ENCODE measurements at regions not wholly inside any gene's neighbourhood (a gene's known extent, or its start where the extent isn't known, plus 50 kb on each side); places are given as distances from the start of the nearest gene placed in this dataset.
A peak's percentile ranks its signal among the peaks of the same experiment; 100 is the strongest.
"Not testable (repeated sequence)": the region's sequence is repeated elsewhere in the genome, so short reads cannot be mapped to it uniquely, and the experiment has no call there.

DNA sequence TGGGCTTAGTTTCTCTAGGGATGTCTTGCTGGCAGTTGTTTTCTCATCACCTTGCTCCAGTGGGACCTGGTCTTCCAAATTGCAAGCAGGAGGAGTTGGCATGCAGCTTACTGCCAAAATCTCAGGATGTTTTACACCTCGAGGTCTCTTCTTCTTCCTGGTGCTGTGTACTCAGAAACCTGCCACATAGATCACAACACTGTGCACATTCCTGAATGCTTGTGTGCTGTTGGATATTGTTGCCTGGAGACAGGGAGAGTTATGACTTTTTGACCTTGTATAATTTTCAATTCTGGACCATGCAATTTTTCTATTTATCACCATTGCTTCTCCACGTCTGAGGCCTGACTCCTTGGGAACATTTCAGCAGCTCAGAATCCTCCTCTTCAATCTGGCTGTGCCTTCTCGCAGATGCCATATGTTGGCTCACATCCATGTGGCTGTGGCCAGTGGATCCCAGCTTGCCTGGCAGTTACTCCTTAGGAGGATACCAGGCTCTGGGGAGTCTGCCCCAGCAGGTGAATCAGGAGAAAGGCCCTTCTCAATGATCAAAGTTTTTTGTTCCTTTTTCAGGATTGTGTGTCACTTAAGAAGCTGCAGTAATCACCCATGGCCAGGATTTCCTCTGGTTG, 489.3 kb downstream of the TSN start:
- no peak for DNase-seq

DNA sequence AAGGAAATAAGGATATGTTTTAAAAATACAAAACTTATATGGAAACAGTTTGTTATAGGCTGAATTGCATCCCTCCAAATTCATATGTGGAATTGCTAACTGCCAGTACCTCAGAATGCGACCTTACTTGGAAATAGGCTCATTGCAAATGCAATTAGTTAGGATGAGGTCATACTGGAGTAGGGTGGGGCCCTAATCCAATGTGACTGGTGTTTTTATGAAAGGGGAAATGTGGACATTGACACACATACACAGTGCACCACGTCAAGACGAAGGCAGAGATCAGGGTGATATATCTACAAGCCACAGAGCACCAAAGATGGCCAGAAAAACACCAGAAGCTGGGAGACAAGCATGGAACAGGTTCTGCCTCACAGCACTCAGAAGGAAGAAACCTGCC, 494.2 kb downstream of the TSN start:
- no peak for DNase-seq

DNA sequence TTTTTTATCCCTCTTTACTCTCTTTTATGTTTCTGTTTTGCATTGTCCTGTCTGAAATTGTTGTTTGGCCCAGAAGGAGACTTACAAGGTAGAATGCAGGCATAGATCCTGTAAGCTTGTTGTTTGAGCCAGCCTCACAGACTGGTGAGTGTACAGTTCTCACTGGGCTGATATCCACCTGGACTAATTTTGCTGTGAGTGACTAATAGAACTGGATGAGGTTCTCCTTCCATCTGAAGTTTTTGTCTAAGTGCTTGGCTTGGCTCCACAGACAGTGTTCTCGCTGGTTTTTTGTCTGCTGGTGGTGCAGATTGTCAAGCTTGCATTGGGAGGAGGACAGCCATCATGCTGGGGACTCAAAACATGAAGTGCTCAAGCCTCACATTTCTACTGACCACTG, 495.7 kb downstream of the TSN start:
- DNase-seq: no peak

DNA sequence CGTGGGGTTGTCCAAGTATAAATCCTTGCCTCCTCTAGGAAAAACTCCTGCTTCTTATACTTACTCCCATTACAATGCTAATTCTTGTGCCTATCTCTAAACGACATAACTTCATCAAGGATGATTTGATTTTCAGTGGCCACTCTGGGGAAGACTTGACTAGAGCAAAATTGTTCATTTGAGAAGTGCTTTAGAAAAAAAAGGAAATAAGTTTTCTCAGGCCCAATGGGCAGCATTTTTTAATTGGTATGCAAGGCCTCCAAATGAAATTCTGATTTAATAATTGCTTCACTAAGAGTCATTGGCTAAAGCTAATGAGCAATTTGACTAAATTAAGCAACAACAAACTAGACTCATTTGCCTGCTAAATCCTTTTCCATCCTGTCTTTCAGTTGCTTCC, 496.1 kb downstream of the TSN start:
- no peak for DNase-seq

DNA sequence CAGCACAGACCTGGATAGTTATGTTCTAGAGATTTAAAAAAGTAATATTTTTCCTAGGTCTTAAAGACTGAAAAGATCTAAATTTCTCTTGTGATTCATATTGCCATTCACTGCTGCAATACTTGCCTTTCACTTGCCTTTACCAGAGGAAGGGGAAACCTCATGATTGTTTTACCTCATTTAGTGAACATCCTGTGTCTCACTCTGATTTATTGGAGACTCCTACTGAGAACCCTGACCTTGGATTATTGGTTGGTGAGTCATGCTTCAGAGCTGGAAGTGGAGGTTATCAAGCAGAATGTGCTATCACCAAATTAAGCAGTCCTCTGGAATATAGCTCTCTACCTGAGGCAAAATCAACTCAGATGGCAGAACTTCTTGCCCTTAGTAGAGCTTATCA, 500.5 kb downstream of the TSN start:
- no peak for DNase-seq

DNA sequence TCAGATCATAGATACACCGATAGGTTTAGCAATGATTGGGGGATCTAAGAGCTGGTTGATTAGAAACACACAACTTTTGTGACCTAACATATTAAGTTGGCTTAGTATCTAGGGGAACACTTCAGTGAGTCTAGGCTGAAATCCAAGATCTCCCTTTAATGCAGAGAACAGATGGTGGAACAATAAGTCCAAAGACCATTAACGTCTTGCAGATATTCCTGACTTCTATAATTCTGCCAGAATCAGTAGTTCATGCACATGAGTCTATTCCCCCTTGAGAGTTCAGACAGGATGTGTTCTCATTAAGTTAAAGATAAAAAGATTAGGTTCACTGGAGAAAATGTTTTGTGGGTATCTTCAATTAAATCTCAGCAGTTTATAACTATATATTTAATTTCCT, 506.5 kb downstream of the TSN start:
- DNase-seq: no peak

DNA sequence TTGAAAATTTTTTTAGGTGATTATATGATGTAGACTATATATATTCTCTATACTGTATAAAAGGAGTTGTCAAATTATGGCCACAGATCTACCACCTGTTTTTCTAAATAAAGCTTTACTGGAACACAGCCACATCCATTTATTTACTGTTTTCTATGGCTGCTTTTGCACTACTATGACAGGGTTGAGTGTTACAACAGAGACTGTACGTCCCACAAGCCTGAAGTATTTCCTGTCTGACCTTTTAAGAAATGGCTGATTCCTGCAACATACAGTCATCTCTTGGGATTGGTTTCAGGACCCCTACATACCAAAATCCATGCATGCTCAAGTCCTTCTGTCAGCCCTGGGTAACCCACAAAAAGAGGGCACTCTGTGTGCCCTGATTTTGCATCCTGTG, 508.3 kb downstream of the TSN start:
- no peak for DNase-seq

DNA sequence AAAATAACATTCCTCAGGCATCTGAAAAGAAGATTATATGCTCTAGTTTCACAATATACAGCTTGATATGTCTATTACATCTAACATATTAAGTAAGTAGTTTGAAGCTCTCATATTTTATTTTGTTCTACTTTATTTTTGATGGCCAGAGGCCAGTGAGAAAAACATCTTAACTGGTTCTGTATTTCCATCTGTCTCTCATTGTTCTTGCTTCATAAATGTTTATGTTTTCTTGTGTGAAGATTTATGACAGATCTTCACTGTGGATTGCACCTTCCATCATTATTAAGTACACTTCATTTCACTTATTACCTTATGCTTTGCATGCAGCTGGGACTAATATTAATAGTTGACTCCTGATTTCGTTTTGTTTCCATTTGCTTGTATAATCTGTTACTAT, 511.2 kb downstream of the TSN start:
- DNase-seq: no peak

DNA sequence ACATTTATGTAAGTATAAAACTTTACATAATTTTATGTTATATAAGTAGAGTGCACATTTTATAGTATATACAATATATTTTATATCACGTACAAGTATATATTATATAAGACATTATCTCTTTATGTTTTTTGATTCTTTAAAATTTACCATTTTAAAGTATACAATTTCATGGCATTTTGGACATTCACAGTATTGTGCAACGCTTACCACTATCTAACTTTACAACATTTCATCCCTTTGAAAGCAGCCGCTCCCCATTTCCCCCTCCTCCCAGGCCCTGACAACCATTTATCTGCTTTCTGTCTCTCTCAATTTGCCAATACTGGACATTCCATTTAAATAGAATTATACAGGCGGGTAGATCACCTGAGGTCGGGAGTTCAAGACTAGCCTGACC, 512.5 kb downstream of the TSN start:
- DNase-seq: no peak

DNA sequence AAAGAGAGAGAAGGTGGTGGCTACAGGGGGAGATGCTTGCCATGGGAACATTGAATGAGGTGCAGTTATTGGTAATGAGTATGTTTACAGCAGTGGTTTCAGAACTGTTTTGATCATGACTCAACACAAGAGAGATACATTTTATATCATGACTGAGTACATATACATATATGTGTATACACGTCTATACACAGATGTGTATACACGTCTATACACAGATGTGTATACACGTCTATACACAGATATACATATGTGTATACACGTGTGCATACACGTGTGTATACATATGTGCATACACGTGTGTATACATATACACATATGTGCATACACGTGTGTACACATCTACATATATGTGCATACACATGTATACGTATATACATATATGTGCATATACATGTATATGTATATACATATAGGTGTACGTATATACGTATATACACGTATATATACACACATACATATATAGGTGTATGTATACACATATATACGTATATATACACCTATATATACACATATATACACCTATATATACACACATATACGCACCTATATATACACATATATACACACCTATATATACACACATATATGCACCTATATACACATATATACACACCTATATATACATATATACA, 518.5 kb downstream of the TSN start:
- no peak for DNase-seq

DNA sequence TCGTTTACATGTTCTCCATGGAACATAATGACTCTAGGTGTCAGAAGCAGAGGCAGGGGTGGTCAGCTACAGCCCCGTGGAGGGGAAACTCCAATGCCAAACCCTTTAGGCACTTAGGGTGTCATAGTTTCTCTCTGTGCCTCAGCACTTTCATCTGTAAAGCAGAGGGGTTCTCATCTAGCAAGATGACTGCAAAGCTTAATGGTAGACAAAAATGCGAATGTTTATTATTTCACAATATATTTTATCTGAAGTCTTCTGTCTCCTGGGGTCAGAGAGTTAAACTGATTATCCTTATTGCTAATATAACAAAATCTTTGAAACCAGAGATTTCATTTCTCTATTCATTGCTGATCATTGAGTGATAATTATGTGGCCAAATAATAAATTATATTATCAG, 522.5 kb downstream of the TSN start:
- DNase-seq: no peak

DNA sequence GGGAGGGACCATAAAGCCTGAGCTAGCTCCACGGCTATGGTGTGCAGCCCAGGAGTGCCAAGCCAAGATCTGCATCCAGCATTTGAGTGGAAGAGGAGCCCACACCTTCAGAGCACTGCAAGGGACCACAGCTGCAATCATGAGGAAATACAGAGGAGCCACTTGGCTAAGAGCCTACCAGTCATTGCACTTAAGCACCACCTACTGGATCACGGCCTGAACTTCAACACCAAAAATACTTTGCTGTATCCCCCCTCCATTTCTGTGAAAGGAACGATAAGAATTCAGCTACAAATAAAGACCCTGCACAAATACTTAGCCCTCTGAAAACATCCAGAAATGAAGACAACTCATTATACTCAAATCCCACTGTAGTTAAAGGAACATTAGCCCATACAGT, 545.3 kb downstream of the TSN start:
- DNase-seq: no peak

DNA sequence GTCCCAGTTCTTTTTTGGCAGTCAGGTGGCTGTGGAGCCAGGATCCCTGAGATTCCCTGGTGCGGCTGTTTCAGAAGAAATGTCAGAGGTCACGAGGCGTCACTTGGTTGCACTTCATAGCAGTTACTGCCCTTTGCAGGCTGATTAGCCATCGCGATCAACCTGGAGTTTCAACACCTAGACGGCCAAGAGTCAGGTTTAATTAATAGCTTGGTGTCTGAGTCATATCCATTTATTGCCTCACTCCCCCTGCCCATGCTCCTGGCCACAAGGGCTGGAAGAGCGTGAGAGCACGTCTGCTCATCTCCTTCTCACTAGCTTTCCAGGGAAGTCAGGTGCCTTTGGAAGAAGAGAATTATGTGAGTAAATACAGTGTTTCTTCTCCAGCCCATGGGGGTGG, 552.3 kb downstream of the TSN start:
- no peak for DNase-seq

DNA sequence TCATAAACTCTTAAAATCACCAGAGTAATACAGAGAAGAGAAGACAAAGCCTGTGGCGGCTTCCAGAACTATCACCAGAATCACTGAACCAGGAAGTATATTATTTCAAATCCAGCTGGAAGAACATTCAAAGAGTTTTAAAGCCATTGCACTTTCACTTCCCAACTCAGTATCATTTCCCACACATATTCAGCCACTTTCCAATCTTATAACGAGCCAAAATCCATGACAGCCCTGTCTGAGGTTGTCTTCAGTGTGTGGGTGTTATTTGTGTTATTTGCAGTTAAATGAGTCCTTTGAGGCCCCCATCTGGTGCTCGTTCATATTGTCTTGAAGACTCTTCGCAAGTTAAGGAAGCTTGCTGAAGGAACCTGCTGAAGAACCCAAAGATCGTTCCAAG, 559.9 kb downstream of the TSN start:
- no peak for DNase-seq

DNA sequence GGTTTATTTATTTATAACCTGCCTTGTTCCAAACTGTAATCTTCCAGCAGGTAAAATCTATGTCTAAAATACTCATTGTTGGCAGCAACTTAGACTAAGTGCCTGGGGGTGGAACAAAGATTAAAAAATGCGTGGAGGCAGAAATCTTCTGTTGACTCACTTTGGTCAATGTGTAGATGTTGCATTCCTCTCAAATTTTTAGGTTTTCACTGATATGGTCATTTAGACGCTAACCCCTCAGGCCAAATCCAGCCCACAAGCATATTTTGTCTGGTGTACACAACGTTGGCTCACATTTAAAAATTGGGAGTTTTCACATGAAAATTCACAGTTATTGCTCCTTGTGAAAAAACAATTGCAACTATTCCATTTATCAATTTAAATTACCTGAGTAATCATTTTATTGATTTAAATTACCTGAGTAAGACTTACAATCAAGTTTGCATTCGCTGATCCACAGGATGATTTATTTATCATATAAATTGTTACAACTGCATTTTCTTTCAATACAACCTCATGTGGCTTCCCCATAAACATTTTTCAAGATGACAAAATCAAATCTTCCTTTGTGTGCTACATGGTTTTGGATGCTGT, 564.2 kb downstream of the TSN start:
- DNase-seq: no peak

DNA sequence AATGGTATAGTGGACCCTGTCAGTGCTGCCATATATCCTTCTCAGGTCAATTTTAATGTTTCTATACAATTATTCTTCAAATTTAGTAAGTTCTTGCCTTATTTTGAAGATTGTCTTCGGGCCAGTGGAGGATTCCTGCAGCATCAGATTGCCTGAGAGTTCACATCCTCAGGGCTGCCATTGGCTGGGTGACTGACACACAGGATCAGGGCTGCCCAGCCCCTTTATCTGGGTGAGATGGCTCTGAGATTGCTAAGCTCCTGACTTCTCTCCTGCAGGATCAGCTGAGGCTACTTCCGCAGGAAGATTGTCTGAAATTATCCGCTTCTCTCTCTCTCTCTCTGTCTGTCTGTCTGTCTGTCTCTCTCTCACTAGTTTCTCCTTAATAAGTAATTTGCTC, 567.4 kb downstream of the TSN start:
- DNase-seq: no peak

DNA sequence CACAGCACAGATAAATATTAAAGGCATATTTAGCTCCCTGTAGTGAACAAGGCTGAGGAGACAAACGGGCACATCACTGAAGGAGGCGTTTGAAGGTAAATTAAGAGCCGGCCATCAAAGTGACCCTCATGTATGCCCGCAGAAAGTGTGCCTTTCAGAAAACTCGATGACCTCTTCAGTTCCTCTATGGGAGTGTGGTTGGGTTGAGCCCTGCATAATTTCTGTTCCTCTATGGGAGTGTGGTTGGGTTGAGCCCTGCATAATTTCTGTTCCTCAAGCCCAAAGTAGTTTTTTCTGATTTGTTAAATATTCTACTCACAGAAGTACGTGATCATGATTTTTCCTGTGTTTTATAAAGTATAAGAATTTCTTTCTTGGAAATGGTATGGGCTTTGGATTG, 568.5 kb downstream of the TSN start:
- no peak for DNase-seq

DNA sequence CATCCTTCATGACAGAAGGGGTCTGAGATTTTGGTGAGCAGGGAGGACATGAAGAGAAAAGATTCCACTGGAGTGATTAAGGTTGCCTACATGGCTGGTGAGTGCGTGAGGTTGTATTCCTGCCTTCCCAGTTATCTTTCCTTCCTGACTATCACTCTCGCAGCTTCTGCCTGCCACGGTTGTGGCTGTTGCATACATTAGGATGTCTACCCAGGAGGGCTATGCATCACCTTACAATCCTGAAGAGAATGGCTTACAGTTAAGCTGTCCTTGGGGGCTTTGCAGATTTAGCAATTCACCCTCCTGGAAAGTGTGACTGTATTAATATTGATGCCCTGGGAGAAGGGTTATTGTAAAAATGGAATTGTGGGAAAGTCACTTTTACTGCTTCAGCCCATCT, 571.0 kb downstream of the TSN start:
- DNase-seq: no peak

DNA sequence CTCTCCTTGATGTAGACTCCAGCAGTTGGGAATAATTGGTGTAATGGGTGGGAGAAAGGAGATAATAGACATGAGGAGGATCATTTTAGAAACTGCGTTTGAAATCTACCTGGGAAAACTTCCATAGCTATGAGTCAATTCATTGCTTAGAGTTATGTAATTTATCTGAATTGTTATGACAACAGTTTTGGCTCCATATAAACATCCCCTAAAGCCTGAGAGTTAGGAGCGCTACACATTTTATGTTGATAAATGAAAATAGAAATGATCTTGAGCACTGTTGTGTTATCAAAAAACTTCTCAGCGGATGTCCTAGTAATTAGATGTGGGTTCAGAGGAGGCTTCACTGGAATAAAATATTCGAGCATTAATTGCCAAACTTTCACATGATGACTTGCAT, 573.4 kb downstream of the TSN start:
- DNase-seq: no peak

DNA sequence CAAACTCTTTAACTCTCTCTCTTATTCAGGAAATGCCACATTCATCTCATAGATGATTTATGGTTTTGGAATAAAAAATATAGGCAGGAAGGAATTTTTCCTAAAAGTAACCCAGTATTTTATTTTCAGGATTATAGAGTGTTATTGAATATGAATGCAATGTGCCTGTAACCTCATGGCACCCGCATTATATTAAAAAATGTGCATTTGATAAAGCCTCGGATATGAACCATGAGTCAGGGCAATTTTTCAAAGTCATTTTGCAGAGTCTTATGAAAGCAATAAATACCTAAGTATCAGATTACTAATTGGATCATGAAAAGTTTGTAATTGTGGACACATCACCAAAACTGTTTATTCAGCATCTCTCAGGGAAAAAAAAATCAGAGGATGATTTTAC, 573.8 kb downstream of the TSN start:
- DNase-seq: no peak

DNA sequence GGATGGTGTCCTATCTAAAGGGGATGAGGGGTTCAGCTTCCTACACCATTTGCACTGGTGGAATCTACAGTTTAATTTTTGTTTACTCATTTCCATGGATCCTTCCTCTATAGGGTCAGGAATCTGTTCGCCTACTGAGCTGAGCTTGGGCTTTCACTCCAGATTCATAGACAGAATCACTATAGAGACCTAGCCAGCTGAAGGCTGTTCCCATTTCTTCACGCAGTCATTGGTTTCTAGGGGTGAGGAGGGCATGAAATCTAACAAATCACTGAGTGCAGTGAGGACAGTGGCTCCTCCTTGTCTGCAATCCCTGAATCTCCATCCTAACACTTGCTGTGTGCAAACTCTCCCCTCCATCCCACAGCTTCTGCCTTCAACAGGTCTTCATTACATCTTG, 578.5 kb downstream of the TSN start:
- DNase-seq: no peak

DNA sequence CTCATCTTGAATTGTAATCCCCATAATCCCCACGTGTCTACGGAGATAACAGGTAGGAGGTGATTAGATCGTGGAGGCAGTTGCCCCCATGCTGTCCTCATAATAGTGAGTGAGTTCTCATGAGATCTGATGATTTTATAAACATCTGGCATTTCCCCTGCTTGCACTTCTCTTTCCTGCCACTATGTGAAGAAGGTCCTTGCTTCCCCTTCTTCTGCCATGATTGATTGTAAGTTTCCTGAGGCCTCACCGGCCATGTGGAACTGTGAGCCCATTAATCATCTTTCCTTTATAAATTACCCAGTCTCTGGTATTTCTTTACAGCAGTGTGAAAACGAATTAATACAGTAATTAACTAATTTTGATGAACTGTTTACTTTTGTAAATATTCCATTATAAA, 582.5 kb downstream of the TSN start:
- no peak for DNase-seq

DNA sequence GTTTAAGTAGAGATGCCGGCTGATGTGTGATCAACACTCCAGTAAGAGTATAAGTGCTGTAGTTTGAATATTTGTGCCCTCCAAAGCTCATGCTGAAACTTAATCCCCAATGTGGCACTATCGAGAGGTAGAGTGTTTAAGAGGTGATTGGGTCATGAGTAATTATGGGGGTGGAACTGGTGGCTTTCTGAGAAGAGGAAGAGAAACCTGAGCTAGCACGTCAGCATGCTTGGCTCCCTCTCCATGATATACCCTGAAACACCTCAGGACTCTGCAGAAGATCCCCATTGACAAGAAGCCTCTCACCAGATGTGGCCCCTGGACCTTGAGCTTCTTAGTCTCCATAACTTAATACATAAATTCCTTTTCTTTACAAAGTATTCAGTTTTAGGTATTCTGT, 584.8 kb downstream of the TSN start:
- peak; percentile 0 for DNase-seq

DNA sequence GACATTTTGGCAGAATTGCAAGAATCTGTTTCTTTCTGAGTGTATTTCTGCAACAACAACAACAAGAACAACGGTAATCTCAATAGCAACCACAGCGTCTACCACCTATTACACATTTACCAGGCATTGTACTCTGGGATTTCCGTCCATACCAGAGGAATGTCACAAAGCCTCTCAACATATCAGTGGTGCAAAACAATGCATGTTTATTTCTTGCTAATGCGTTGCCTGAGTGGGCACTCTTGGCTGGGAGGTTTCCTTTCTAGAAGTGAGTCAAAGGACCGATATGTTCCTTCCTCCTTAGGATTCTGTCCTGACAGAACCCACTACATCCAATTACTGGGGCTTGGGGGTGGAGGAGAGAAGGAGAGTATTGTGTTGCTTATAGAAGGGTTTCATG, 585.6 kb downstream of the TSN start:
- DNase-seq: no peak

DNA sequence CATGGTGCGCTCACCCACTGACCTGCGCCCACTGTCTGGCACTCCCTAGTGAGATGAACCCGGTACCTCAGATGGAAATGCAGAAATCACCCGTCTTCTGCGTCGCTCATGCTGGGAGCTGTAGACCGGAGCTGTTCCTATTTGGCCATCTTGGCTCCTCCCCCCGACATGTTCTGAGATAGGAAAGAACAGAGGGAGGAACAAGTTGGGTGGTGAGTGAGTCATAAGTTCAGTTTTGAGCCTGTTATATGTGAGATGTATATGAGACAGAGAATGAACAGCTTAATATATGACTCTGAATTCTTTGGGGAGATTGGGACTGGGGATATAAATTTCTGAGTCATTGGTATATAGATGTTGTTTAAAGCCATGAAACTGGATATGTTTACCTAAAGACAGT, 596.7 kb downstream of the TSN start:
- not testable (repeated sequence) for DNase-seq

All from NCI-H187 treated with DMSO at 0.1 percent for 48 hours (cell line).